B cell (primary cell): ENCODE measurements at regions not wholly inside any gene's neighbourhood (a gene's known extent, or its start where the extent isn't known, plus 50 kb on each side); places are given as distances from the start of the nearest gene placed in this dataset.

Experiments
- CTCF ChIP-seq: fragments of 200-600 bp; IDR thresholded peaks from one replicate; pipeline ENCODE4 v1.8.0; 2022; ENCODE audit warnings: antibody characterized with exemption, mild to moderate bottlenecking
- EZH2 ChIP-seq: IDR thresholded peaks from 2 replicates; pipeline ENCODE4 v1.6.1; 2012; ENCODE audit warnings: borderline replicate concordance, low read depth, mild to moderate bottlenecking, moderate library complexity, low read length; ENCODE audit not compliant: insufficient read depth, poor library complexity, severe bottlenecking

GRCh38 chrX:46325312-46325877 is 219.8 kb downstream of the ZNF674 start:
- TF ChIP-seq CTCF (no peak), EZH2 (no peak)
